Muscle of leg (tissue), 3 donors: ENCODE measurements at regions not wholly inside any gene's neighbourhood (a gene's known extent, or its start where the extent isn't known, plus 50 kb on each side); places are given as distances from the start of the nearest gene placed in this dataset.
"Not testable (repeated sequence)": the region's sequence is repeated elsewhere in the genome, so short reads cannot be mapped to it uniquely, and the experiment has no call there.

Source experiments
- DNase-seq: peaks from one replicate; pipeline ENCODE4 v3.0.0; 2013
- H3K27ac ChIP-seq: one replicate; pipeline ENCODE4 v1.5.1; 2013; ENCODE audit warnings: mild to moderate bottlenecking, low read length, control low read depth
- H3K27me3 ChIP-seq: one replicate; pipeline ENCODE4 v1.6.1; 2013; ENCODE audit warnings: low read length; ENCODE audit not compliant: control insufficient read depth, insufficient read depth
- H3K36me3 ChIP-seq: one replicate; pipeline ENCODE4 v1.6.1; 2013; ENCODE audit warnings: low read length; ENCODE audit not compliant: control insufficient read depth, insufficient read depth
- H3K4me1 ChIP-seq: one replicate; pipeline ENCODE4 v1.6.1; 2013; ENCODE audit warnings: low read length; ENCODE audit not compliant: control insufficient read depth, insufficient read depth
- H3K4me3 ChIP-seq: one replicate; pipeline ENCODE4 v1.5.1; 2013; ENCODE audit warnings: low read length, control low read depth
- H3K9me3 ChIP-seq: replicated peaks from 2 replicates; pipeline ENCODE4 v1.6.1; 2013; ENCODE audit warnings: low read depth, low read length; ENCODE audit not compliant: control insufficient read depth
- WGBS: methylation state at CpG from one replicate; pipeline ENCODE4 v1.1.5; 2013; ENCODE audit warnings: missing lambda C conversion rate; ENCODE audit not compliant: insufficient coverage; 5-methylcytosine and 5-hydroxymethylcytosine counted together

- not testable (repeated sequence) for H3K27ac ChIP-seq, H3K36me3 ChIP-seq, H3K27me3 ChIP-seq, DNase-seq, H3K4me1 ChIP-seq, H3K9me3 ChIP-seq, H3K4me3 ChIP-seq
- 57% methylated on average over 1 of the region's 9 CpGs for WGBS
Observed at GRCh38 chr10:84739126-84739525, 410.7 kb downstream of the CCSER2 start.

- no peak overlapping the region for H3K4me3 ChIP-seq
- H3K27ac ChIP-seq, result no peak overlapping the region
- no peaks in the 10 kb centered on the region for H3K36me3 ChIP-seq
- WGBS, result no CpG with 5 or more reads among the region's 1 CpG
- no peak for DNase-seq
- H3K9me3 ChIP-seq, result no peaks in the 10 kb centered on the region
- no peaks in the 10 kb centered on the region for H3K4me1 ChIP-seq
- H3K27me3 ChIP-seq, result no peaks in the 10 kb centered on the region
Observed at GRCh38 chr10:84739641-84740040, 411.3 kb downstream of the CCSER2 start.

- Histone ChIP-seq H3K27ac (no peak overlapping the region), H3K9me3 (no peaks in the 10 kb centered on the region), H3K4me1 (no peaks in the 10 kb centered on the region), H3K36me3 (no peaks in the 10 kb centered on the region), H3K27me3 (no peaks in the 10 kb centered on the region), H3K4me3 (no peak overlapping the region)
- no peak for DNase-seq
Observed at GRCh38 chr10:84743483-84743882, 415.1 kb downstream of the CCSER2 start.

GRCh38 chr10:84755311-84755710 is 426.9 kb downstream of the CCSER2 start:
- no peaks in the 10 kb centered on the region for H3K27me3 ChIP-seq
- H3K36me3 ChIP-seq, result no peaks in the 10 kb centered on the region
- DNase-seq, result no peak
- WGBS, result 63% methylated on average over 5 of the region's 7 CpGs
- H3K4me1 ChIP-seq, result no peaks in the 10 kb centered on the region
- no peaks in the 10 kb centered on the region for H3K9me3 ChIP-seq
- H3K4me3 ChIP-seq, result no peak overlapping the region
- no peak overlapping the region for H3K27ac ChIP-seq

GRCh38 chr10:84756653-84757052 is 428.3 kb downstream of the CCSER2 start:
- not testable (repeated sequence) for H3K4me1 ChIP-seq, H3K4me3 ChIP-seq, H3K27me3 ChIP-seq, DNase-seq, H3K27ac ChIP-seq, H3K9me3 ChIP-seq, H3K36me3 ChIP-seq
- no CpG with 5 or more reads among the region's 3 CpGs for WGBS

GRCh38 chr10:84761994-84762614 is 433.7 kb downstream of the CCSER2 start:
- not testable (repeated sequence) for H3K27me3 ChIP-seq, DNase-seq, H3K27ac ChIP-seq, H3K9me3 ChIP-seq, H3K4me1 ChIP-seq, H3K36me3 ChIP-seq, H3K4me3 ChIP-seq
- no CpG with 5 or more reads among the region's 14 CpGs for WGBS

GRCh38 chr10:84762754-84763394 is 434.5 kb downstream of the CCSER2 start:
- Histone ChIP-seq H3K9me3 (peaks cover 2% of the 10 kb centered on the region), H3K27me3 (no peaks in the 10 kb centered on the region), H3K36me3 (no peaks in the 10 kb centered on the region), H3K4me1 (no peaks in the 10 kb centered on the region), H3K4me3 (no peak overlapping the region), H3K27ac (no peak overlapping the region)
- WGBS, result 84% methylated on average over 12 of the region's 16 CpGs
- DNase-seq, result no peak

GRCh38 chr10:84763965-84764364 is 435.6 kb downstream of the CCSER2 start:
- 46% methylated on average over 3 of the region's 3 CpGs for WGBS
- H3K4me1 ChIP-seq, result no peaks in the 10 kb centered on the region
- H3K27me3 ChIP-seq, result no peaks in the 10 kb centered on the region
- peaks cover 2% of the 10 kb centered on the region for H3K9me3 ChIP-seq
- no peaks in the 10 kb centered on the region for H3K36me3 ChIP-seq
- no peak overlapping the region for H3K27ac ChIP-seq
- H3K4me3 ChIP-seq, result no peak overlapping the region
- DNase-seq, result no peak

GRCh38 chr10:84765086-84765485 is 436.7 kb downstream of the CCSER2 start:
- no peaks in the 10 kb centered on the region for H3K36me3 ChIP-seq
- peaks cover 2% of the 10 kb centered on the region for H3K9me3 ChIP-seq
- no peak overlapping the region for H3K4me3 ChIP-seq
- no peaks in the 10 kb centered on the region for H3K27me3 ChIP-seq
- H3K27ac ChIP-seq, result no peak overlapping the region
- H3K4me1 ChIP-seq, result no peaks in the 10 kb centered on the region
- 89% methylated on average over 2 of the region's 2 CpGs for WGBS
- DNase-seq, result no peak

- H3K4me1 ChIP-seq, result no peaks in the 10 kb centered on the region
- peaks cover 2% of the 10 kb centered on the region for H3K9me3 ChIP-seq
- no peaks in the 10 kb centered on the region for H3K27me3 ChIP-seq
- no peaks in the 10 kb centered on the region for H3K36me3 ChIP-seq
- no peak overlapping the region for H3K4me3 ChIP-seq
- DNase-seq, result no peak
- H3K27ac ChIP-seq, result no peak overlapping the region
Observed at GRCh38 chr10:84765656-84766055, 437.3 kb downstream of the CCSER2 start.

GRCh38 chr10:84766923-84767322 is 438.5 kb downstream of the CCSER2 start:
- 100% methylated on average over 4 of the region's 13 CpGs for WGBS
- H3K9me3 ChIP-seq, result peaks cover 2% of the 10 kb centered on the region
- H3K4me3 ChIP-seq, result no peak overlapping the region
- H3K36me3 ChIP-seq, result no peaks in the 10 kb centered on the region
- no peak overlapping the region for H3K27ac ChIP-seq
- DNase-seq, result no peak
- H3K27me3 ChIP-seq, result no peaks in the 10 kb centered on the region
- no peaks in the 10 kb centered on the region for H3K4me1 ChIP-seq
